OCI-LY7 (cell line): ENCODE measurements at regions not wholly inside any gene's neighbourhood (a gene's known extent, or its start where the extent isn't known, plus 50 kb on each side); places are given as distances from the start of the nearest gene placed in this dataset.

Experiments
- EZH2phosphoT487 ChIP-seq: fragments of 200-600 bp; sonication (generic); IDR thresholded peaks from 2 replicates; pipeline ENCODE4 v1.6.1; 2018; ENCODE audit warnings: low read depth, borderline replicate concordance, mild to moderate bottlenecking, mixed run types, antibody characterized with exemption, low read length, moderate library complexity, mixed read lengths
- TF ChIP-seq, protein P1 (sequence below): fragments of 200-600 bp; sonication (generic); conservative IDR thresholded peaks from 2 replicates; pipeline ENCODE4 v1.5.1; 2014; ENCODE audit warnings: mild to moderate bottlenecking, antibody characterized with exemption, low read length, moderate library complexity, mixed read lengths

DNA sequence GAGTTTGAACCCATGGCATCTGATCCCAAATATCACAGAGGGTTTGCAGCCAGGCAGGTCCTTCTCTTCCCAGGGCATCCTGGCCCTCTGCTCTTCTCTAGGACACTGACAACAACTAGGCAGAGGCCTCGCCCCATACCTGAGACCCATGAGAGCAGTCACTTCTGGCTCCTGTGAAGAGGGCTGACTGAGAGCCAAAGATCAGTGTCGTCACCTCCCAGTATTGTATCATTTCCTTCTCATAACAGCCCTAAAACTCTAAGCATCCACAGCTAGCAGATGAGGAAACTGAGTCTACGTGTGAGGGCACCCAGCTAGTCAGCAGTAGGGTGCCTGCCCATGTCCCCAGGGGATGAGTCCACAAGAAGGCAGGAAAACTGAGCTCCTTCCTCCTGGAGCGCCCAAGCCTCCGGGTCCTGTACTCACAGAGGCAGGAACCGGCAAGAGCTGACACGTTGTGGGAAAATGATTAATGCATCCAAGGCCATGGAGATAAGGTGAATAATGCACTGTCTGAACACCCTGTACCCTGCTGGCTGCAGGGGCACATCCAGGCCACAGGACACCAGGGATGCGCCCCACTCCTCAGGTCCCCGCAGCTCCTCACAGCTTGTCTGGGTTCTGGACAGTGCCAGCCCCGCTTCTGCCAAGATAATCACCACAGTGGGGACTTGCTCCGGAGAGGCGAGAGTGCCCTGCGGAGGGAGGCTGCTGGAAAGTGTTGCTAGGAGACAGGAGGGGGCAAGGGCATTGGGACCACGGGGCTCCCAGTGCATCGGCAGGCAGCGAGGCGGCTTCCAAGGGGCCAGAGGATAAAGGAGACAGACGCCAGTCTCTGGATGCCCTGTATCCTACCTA lies 340.0 kb downstream of the NPHP4 start:
- TF ChIP-seq, protein P1, sequence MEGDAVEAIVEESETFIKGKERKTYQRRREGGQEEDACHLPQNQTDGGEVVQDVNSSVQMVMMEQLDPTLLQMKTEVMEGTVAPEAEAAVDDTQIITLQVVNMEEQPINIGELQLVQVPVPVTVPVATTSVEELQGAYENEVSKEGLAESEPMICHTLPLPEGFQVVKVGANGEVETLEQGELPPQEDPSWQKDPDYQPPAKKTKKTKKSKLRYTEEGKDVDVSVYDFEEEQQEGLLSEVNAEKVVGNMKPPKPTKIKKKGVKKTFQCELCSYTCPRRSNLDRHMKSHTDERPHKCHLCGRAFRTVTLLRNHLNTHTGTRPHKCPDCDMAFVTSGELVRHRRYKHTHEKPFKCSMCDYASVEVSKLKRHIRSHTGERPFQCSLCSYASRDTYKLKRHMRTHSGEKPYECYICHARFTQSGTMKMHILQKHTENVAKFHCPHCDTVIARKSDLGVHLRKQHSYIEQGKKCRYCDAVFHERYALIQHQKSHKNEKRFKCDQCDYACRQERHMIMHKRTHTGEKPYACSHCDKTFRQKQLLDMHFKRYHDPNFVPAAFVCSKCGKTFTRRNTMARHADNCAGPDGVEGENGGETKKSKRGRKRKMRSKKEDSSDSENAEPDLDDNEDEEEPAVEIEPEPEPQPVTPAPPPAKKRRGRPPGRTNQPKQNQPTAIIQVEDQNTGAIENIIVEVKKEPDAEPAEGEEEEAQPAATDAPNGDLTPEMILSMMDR = no peak
- TF ChIP-seq EZH2phosphoT487 = no peak
